ENCODE measurements at regions not wholly inside any gene's neighbourhood (a gene's known extent, or its start where the extent isn't known, plus 50 kb on each side); places are given as distances from the start of the nearest gene placed in this dataset.
"Not testable (repeated sequence)": the region's sequence is repeated elsewhere in the genome, so short reads cannot be mapped to it uniquely, and the experiment has no call there.

- no peak for DNase-seq
Measured at GRCh38 chr4:163693776-163694175, 199.3 kb downstream of the TMA16 start.

GRCh38 chr4:163694385-163694784 lies 199.9 kb downstream of the TMA16 start:
- no peak for DNase-seq

GRCh38 chr4:163697121-163697520 lies 202.6 kb downstream of the TMA16 start:
- DNase-seq: no peak

GRCh38 chr4:163700383-163700782 lies 205.9 kb downstream of the TMA16 start:
- DNase-seq: not testable (repeated sequence)

GRCh38 chr4:163701916-163702315 lies 207.4 kb downstream of the TMA16 start:
- DNase-seq: no peak

- DNase-seq: no peak
Measured at GRCh38 chr4:163702736-163703135, 208.2 kb downstream of the TMA16 start.

GRCh38 chr4:163703251-163703650 lies 208.8 kb downstream of the TMA16 start:
- no peak for DNase-seq

GRCh38 chr4:163707873-163708272 lies 213.4 kb downstream of the TMA16 start:
- DNase-seq: no peak

- no peak for DNase-seq
Measured at GRCh38 chr4:163709601-163710000, 215.1 kb downstream of the TMA16 start.

GRCh38 chr4:163710158-163710557 lies 215.7 kb downstream of the TMA16 start:
- DNase-seq: no peak

- not testable (repeated sequence) for DNase-seq
Measured at GRCh38 chr4:163724495-163724894, 230.0 kb downstream of the TMA16 start.

- no peak for DNase-seq
Measured at GRCh38 chr4:163726641-163727040, 232.2 kb downstream of the TMA16 start.

GRCh38 chr4:163731071-163731470 lies 236.6 kb downstream of the TMA16 start:
- DNase-seq: no peak

- no peak for DNase-seq
Measured at GRCh38 chr4:163732473-163732872, 238.0 kb downstream of the TMA16 start.

GRCh38 chr4:163736876-163737275 lies 242.4 kb downstream of the TMA16 start:
- DNase-seq: no peak

GRCh38 chr4:163737846-163738245 lies 243.4 kb downstream of the TMA16 start:
- not testable (repeated sequence) for DNase-seq

GRCh38 chr4:163738521-163738920 lies 244.0 kb downstream of the TMA16 start:
- no peak for DNase-seq

- peak; percentile 55 for DNase-seq
Measured at GRCh38 chr4:163744861-163745260, 250.4 kb downstream of the TMA16 start.

GRCh38 chr4:163747293-163747692 lies 252.8 kb downstream of the TMA16 start:
- no peak for DNase-seq

- no peak for DNase-seq
Measured at GRCh38 chr4:163747886-163748285, 253.4 kb downstream of the TMA16 start.

GRCh38 chr4:163748449-163748848 lies 254.0 kb downstream of the TMA16 start:
- DNase-seq: peak; percentile 3

GRCh38 chr4:163755013-163755412 lies 260.5 kb downstream of the TMA16 start:
- DNase-seq: peak; percentile 41

- DNase-seq: no peak
Measured at GRCh38 chr4:163757219-163757618, 262.7 kb downstream of the TMA16 start.

- no peak for DNase-seq
Measured at GRCh38 chr4:163758032-163758431, 263.5 kb downstream of the TMA16 start.

GRCh38 chr4:163762741-163763140 lies 268.3 kb downstream of the TMA16 start:
- no peak for DNase-seq

GRCh38 chr4:163764569-163764968 lies 270.1 kb downstream of the TMA16 start:
- no peak for DNase-seq
